ENCODE measurements at regions not wholly inside any gene's neighbourhood (a gene's known extent, or its start where the extent isn't known, plus 50 kb on each side); places are given as distances from the start of the nearest gene placed in this dataset.

GRCh38 chr3:159723295-159723694, 265.3 kb upstream of the IL12A start (continued):
- no peak for TF ChIP-seq STAT1 (IDR thresholded peaks at IDR 0.05; ENCODE audit: unreplicated experiment)
- no peak for TF ChIP-seq JUNB (IDR thresholded peaks at IDR 0.05; ENCODE audit: unreplicated experiment)
- TF ChIP-seq EZH2 (IDR thresholded peaks at IDR 0.05; ENCODE audit: low read depth, unreplicated experiment): no peak
- no peak for TF ChIP-seq ZNF331 (CRISPR knock-in tag; IDR thresholded peaks at IDR 0.05; ENCODE audit: low read depth)
- no peak for TF ChIP-seq EZH2phosphoT487 (IDR thresholded peaks at IDR 0.05; ENCODE audit: unreplicated experiment)

GRCh38 chr3:159724627-159725026, 264.0 kb upstream of the IL12A start:
- TF ChIP-seq ZNF462 (CRISPR knock-in tag; IDR thresholded peaks at IDR 0.05) (no peak), ZNF331 (CRISPR knock-in tag; IDR thresholded peaks at IDR 0.05; ENCODE audit: low read depth) (no peak)
- no peak overlapping the region for H3K27ac ChIP-seq (ENCODE audit: low read depth)
- no peaks in the 10 kb centered on the region for H3K9me2 ChIP-seq (ENCODE audit: insufficient read depth)
- Mint-ChIP-seq H3K4me3 (no peak overlapping the region), H3K27me3 (ENCODE audit: insufficient read depth, low read depth, poor library complexity) (no peaks in the 10 kb centered on the region), H3K4me1 (no peaks in the 10 kb centered on the region), H3K27ac (no peak overlapping the region), H3K9me3 (no peaks in the 10 kb centered on the region), H3K36me3 (ENCODE audit: low read depth) (no peaks in the 10 kb centered on the region)
- H4K20me1 ChIP-seq (replicated peaks; ENCODE audit: insufficient read depth): no peaks in the 10 kb centered on the region
- H2AFZ ChIP-seq: no peak overlapping the region
- no peaks in the 10 kb centered on the region for H3K4me1 ChIP-seq (ENCODE audit: insufficient read depth)
- no peak for ATAC-seq
- no peak for DNase-seq (ENCODE audit: low spot score)
- no peaks in the 10 kb centered on the region for H3K36me3 ChIP-seq (ENCODE audit: insufficient read depth)
- H3K79me2 ChIP-seq (replicated peaks; ENCODE audit: insufficient read depth): no peaks in the 10 kb centered on the region
- no peaks in the 10 kb centered on the region for H3K27me3 ChIP-seq (ENCODE audit: insufficient read depth)
- no peak overlapping the region for H3K4me3 ChIP-seq
- no peaks in the 10 kb centered on the region for H3F3A ChIP-seq (replicated peaks; ENCODE audit: low read depth)
- no peak overlapping the region for H3K4me2 ChIP-seq
